A673 (cell line): ENCODE measurements at regions not wholly inside any gene's neighbourhood (a gene's known extent, or its start where the extent isn't known, plus 50 kb on each side); places are given as distances from the start of the nearest gene placed in this dataset.

Source experiments
- CTCF ChIP-seq: fragments of 300-800, 200-600 bp; sonication (generic); conservative IDR thresholded peaks from 2 replicates; pipeline ENCODE4 v1.5.1; 2017; ENCODE audit warnings: low read depth, mild to moderate bottlenecking, antibody characterized with exemption, low read length, moderate library complexity, mixed read lengths
- EZH2 ChIP-seq: fragments of 200-600 bp; sonication (generic); IDR thresholded peaks from 2 replicates; pipeline ENCODE4 v1.6.1; 2017; ENCODE audit warnings: borderline replicate concordance, low read depth, mild to moderate bottlenecking, mixed read lengths, antibody characterized with exemption, low read length; ENCODE audit not compliant: poor library complexity, severe bottlenecking

GRCh38 chr6:21383450-21384085 is 210.0 kb upstream of the SOX4 start:
- TF ChIP-seq CTCF = no peak
- no peak for TF ChIP-seq EZH2
